SK-N-SH treated with all-trans-retinoic acid at 6 μM for 48 hours (cell line): ENCODE measurements at regions not wholly inside any gene's neighbourhood (a gene's known extent, or its start where the extent isn't known, plus 50 kb on each side); places are given as distances from the start of the nearest gene placed in this dataset.

Experiments
- ATAC-seq: fragments of 200-7000 bp; cut with Tn5 transposase; 3 replicates; pipeline ENCODE4 v1.9.1; 2020; ENCODE audit warnings: mild to moderate bottlenecking, moderate library complexity
- ARNTL ChIP-seq: fragments of 450-650 bp; formaldehyde crosslinking; IDR thresholded peaks from 2 replicates; pipeline ENCODE4 v1.5.0; 2020; ENCODE audit warnings: low read depth, mild to moderate bottlenecking, moderate library complexity, borderline replicate concordance
- BACH2 ChIP-seq: fragments of 250-450 bp; sonication (Bioruptor Pico); IDR thresholded peaks from 2 replicates; pipeline ENCODE4 v1.9.0; 2021; ENCODE audit warnings: mild to moderate bottlenecking, borderline replicate concordance
- CREB5 ChIP-seq: fragments of 250-450 bp; sonication (Bioruptor Pico); IDR thresholded peaks from 2 replicates; pipeline ENCODE4 v1.5.1; 2020; ENCODE audit warnings: low read depth, mild to moderate bottlenecking, moderate library complexity
- CSDC2 ChIP-seq: fragments of 250-450 bp; sonication (Bioruptor Pico); IDR thresholded peaks from 2 replicates; pipeline ENCODE4 v1.5.0; 2020; ENCODE audit warnings: mild to moderate bottlenecking, moderate library complexity
- CSRNP3 ChIP-seq: fragments of 250-450 bp; sonication (Bioruptor Pico); IDR thresholded peaks from 2 replicates; pipeline ENCODE4 v1.5.1; 2021; ENCODE audit warnings: mild to moderate bottlenecking, moderate library complexity
- ESRRG ChIP-seq: fragments of 250-450 bp; sonication (Bioruptor Pico); IDR thresholded peaks from 2 replicates; pipeline ENCODE4 v1.6.1; 2021; ENCODE audit warnings: mild to moderate bottlenecking
- ISL1 ChIP-seq: fragments of 250-450 bp; sonication (Bioruptor Pico); IDR thresholded peaks from 2 replicates; pipeline ENCODE4 v2.1.2; 2022; ENCODE audit warnings: mild to moderate bottlenecking, moderate library complexity
- PATZ1 ChIP-seq: fragments of 250-450 bp; sonication (Bioruptor Pico); IDR thresholded peaks from 2 replicates; pipeline ENCODE4 v1.8.0; 2020; ENCODE audit warnings: mild to moderate bottlenecking, moderate library complexity, borderline replicate concordance
- POU6F1 ChIP-seq: fragments of 250-450 bp; sonication (Bioruptor Pico); IDR thresholded peaks from 2 replicates; pipeline ENCODE4 v1.8.0; 2021; ENCODE audit warnings: low read depth, mild to moderate bottlenecking, moderate library complexity, borderline replicate concordance
- PPARA ChIP-seq: fragments of 250-450 bp; sonication (Bioruptor Pico); IDR thresholded peaks from 2 replicates; pipeline ENCODE4 v1.5.0; 2020; ENCODE audit warnings: mild to moderate bottlenecking, borderline replicate concordance
- RARB ChIP-seq: fragments of 250-450 bp; sonication (Bioruptor Pico); IDR thresholded peaks from 2 replicates; pipeline ENCODE4 v1.8.0; 2021; ENCODE audit warnings: mild to moderate bottlenecking, moderate library complexity
- SNAI2 ChIP-seq: fragments of 250-450 bp; sonication (Bioruptor Pico); IDR thresholded peaks from 2 replicates; pipeline ENCODE4 v1.5.0; 2020; ENCODE audit warnings: mild to moderate bottlenecking, moderate library complexity
- TCF4 ChIP-seq: fragments of 250-450 bp; sonication (Bioruptor Pico); IDR thresholded peaks from 2 replicates; pipeline ENCODE4 v1.8.0; 2021; ENCODE audit warnings: mild to moderate bottlenecking, moderate library complexity, borderline replicate concordance
- TOX ChIP-seq: fragments of 250-450 bp; sonication (Bioruptor Pico); IDR thresholded peaks from 2 replicates; pipeline ENCODE4 v1.8.0; 2021; ENCODE audit warnings: mild to moderate bottlenecking, moderate library complexity, borderline replicate concordance
- TSHZ2 ChIP-seq: fragments of 250-450 bp; sonication (Bioruptor Pico); IDR thresholded peaks from 2 replicates; pipeline ENCODE4 v1.5.0; 2020; ENCODE audit warnings: mild to moderate bottlenecking, moderate library complexity
- ZC3H10 ChIP-seq: fragments of 250-450 bp; sonication (Bioruptor Pico); IDR thresholded peaks from 2 replicates; pipeline ENCODE4 v1.5.1; 2021; ENCODE audit warnings: mild to moderate bottlenecking, moderate library complexity
- ZFP3 ChIP-seq: fragments of 250-450 bp; sonication (Bioruptor Pico); IDR thresholded peaks from 2 replicates; pipeline ENCODE4 v1.5.0; 2020; ENCODE audit warnings: mild to moderate bottlenecking, moderate library complexity
- ZFP30 ChIP-seq: fragments of 450-650 bp; formaldehyde crosslinking; IDR thresholded peaks from 2 replicates; pipeline ENCODE4 v1.5.0; 2022; ENCODE audit warnings: mild to moderate bottlenecking, moderate library complexity
- ZNF565 ChIP-seq: fragments of 450-650 bp; formaldehyde crosslinking; conservative IDR thresholded peaks from 2 replicates; pipeline ENCODE4 v1.5.0; 2020; ENCODE audit warnings: low read depth, mild to moderate bottlenecking, moderate library complexity
- ZNF70 ChIP-seq: fragments of 450-650 bp; formaldehyde crosslinking; IDR thresholded peaks from 2 replicates; pipeline ENCODE4 v1.5.0; 2020; ENCODE audit warnings: mild to moderate bottlenecking, moderate library complexity
- ZNF8 ChIP-seq: fragments of 450-650 bp; formaldehyde crosslinking; IDR thresholded peaks from 2 replicates; pipeline ENCODE4 v1.5.0; 2020; ENCODE audit warnings: mild to moderate bottlenecking, moderate library complexity

GRCh38 chr16:59469266-59469665, 735.1 kb upstream of the GOT2 start:
- ATAC-seq: no peak
- no peak for TF ChIP-seq TCF4 (CRISPR knock-in tag)
- TF ChIP-seq SNAI2 (CRISPR knock-in tag): no peak
- TF ChIP-seq TOX (CRISPR knock-in tag): no peak
- TF ChIP-seq CSRNP3 (CRISPR knock-in tag): no peak
- TF ChIP-seq POU6F1 (CRISPR knock-in tag): no peak

GRCh38 chr16:59463776-59464175, 729.7 kb upstream of the GOT2 start:
- TF ChIP-seq TSHZ2 (CRISPR knock-in tag) (no peak), ZFP30 (CRISPR knock-in tag) (no peak), CREB5 (CRISPR knock-in tag) (no peak), BACH2 (CRISPR knock-in tag) (no peak), CSDC2 (CRISPR knock-in tag) (no peak), ZNF8 (CRISPR knock-in tag) (no peak), PPARA (CRISPR knock-in tag) (no peak), SNAI2 (CRISPR knock-in tag) (no peak), PATZ1 (CRISPR knock-in tag) (no peak), POU6F1 (CRISPR knock-in tag) (no peak), ZNF565 (CRISPR knock-in tag) (no peak), ISL1 (CRISPR knock-in tag) (no peak), ESRRG (no peak), CSRNP3 (CRISPR knock-in tag) (no peak), TOX (CRISPR knock-in tag) (no peak), ZNF70 (CRISPR knock-in tag) (no peak), ARNTL (no peak), ZFP3 (no peak), ZC3H10 (CRISPR knock-in tag) (no peak), RARB (CRISPR knock-in tag) (no peak)
- no peak for ATAC-seq
